ENCODE measurements at regions not wholly inside any gene's neighbourhood (a gene's known extent, or its start where the extent isn't known, plus 50 kb on each side); places are given as distances from the start of the nearest gene placed in this dataset.

GRCh38 chr2:128489526-128490273, 171.0 kb upstream of the HS6ST1 start:
- Histone ChIP-seq H3K79me2 (ENCODE audit: low read length) (no peaks in the 10 kb centered on the region), H3K4me3 (ENCODE audit: low read length) (no peak overlapping the region), H3K27ac (ENCODE audit: low read length) (no peak overlapping the region), H3K27me3 (ENCODE audit: low read length) (no peaks in the 10 kb centered on the region), H3K9me3 (ENCODE audit: low read length) (no peaks in the 10 kb centered on the region), H3K4me2 (ENCODE audit: low read depth, low read length, poor library complexity, severe bottlenecking) (no peak overlapping the region), H3K36me3 (ENCODE audit: insufficient read depth, low read length) (no peaks in the 10 kb centered on the region), H4K20me1 (ENCODE audit: insufficient read depth, low read depth, low read length) (no peaks in the 10 kb centered on the region), H3K9me2 (replicated peaks; ENCODE audit: insufficient read depth, low read length) (no peaks in the 10 kb centered on the region), H3K9ac (ENCODE audit: low read length) (no peak overlapping the region), H3K4me1 (ENCODE audit: low read length) (no peaks in the 10 kb centered on the region), H2AFZ (ENCODE audit: low read length) (no peak overlapping the region)
- DNase-seq = no peak

GRCh38 chr2:128490321-128490720, 171.7 kb upstream of the HS6ST1 start:
- no peaks in the 10 kb centered on the region for H3K9me3 ChIP-seq (ENCODE audit: low read length)
- H3K36me3 ChIP-seq (ENCODE audit: insufficient read depth, low read length) = no peaks in the 10 kb centered on the region
- no peaks in the 10 kb centered on the region for H3K79me2 ChIP-seq (ENCODE audit: low read length)
- no peak for DNase-seq
- H3K27me3 ChIP-seq (ENCODE audit: low read length) = no peaks in the 10 kb centered on the region
- no peak overlapping the region for H3K9ac ChIP-seq (ENCODE audit: low read length)
- H3K4me2 ChIP-seq (ENCODE audit: low read depth, low read length, poor library complexity, severe bottlenecking) = no peak overlapping the region
- no peaks in the 10 kb centered on the region for H4K20me1 ChIP-seq (ENCODE audit: insufficient read depth, low read depth, low read length)
- no peak overlapping the region for H3K4me3 ChIP-seq (ENCODE audit: low read length)
- H3K4me1 ChIP-seq (ENCODE audit: low read length) = no peaks in the 10 kb centered on the region
- H3K27ac ChIP-seq (ENCODE audit: low read length) = no peak overlapping the region
- H2AFZ ChIP-seq (ENCODE audit: low read length) = no peak overlapping the region
- H3K9me2 ChIP-seq (replicated peaks; ENCODE audit: insufficient read depth, low read length) = no peaks in the 10 kb centered on the region

DNA sequence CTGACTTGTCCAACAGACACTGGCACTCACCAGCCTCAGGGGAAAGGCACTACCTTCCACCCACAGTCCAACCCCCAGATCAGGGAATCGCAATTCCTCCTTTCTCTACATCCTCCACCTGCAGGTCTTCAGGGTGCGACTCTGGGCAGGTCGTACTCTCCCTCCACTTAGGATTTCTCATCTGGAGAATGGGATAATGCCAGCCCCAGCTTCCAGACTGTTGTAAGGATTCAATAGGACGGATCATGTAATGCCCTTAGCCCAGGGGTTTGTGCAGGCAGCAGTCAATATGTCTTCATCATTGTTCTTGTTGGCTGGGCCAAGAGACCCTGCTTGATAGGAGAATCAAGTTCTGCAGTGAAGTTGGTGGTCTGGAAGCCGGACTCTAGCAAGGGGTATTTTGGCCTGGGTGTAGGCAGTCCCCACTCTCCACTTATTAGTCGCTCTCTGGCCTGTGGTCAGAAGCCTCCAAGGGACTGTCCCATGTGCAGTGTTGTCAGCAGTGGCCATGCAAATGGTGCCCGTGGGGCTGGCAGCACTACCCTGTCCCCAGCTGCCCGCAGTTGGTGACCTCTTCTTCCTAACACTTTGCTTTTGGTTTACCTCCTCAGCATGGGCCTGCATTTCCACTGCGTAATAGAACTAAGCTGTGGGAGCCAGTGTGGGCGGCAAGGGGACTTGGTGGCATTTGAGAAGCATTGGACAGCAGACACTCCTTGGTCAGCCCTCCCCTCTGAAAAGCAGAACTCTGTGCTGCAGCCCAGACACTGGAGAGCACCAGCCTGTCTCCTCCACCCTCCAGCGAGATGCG, 172.4 kb upstream of the HS6ST1 start:
- Histone ChIP-seq H3K4me2 (ENCODE audit: low read depth, low read length, poor library complexity, severe bottlenecking) (no peak overlapping the region), H3K27me3 (ENCODE audit: low read length) (no peaks in the 10 kb centered on the region), H3K79me2 (ENCODE audit: low read length) (no peaks in the 10 kb centered on the region), H3K9me3 (ENCODE audit: low read length) (no peaks in the 10 kb centered on the region), H3K4me3 (ENCODE audit: low read length) (no peak overlapping the region), H3K9ac (ENCODE audit: low read length) (no peak overlapping the region), H3K36me3 (ENCODE audit: insufficient read depth, low read length) (no peaks in the 10 kb centered on the region), H3K9me2 (replicated peaks; ENCODE audit: insufficient read depth, low read length) (no peaks in the 10 kb centered on the region), H2AFZ (ENCODE audit: low read length) (no peak overlapping the region), H3K27ac (ENCODE audit: low read length) (no peak overlapping the region), H3K4me1 (ENCODE audit: low read length) (no peaks in the 10 kb centered on the region), H4K20me1 (ENCODE audit: insufficient read depth, low read depth, low read length) (no peaks in the 10 kb centered on the region)
- DNase-seq = no peak

GRCh38 chr2:128491692-128492244, 173.1 kb upstream of the HS6ST1 start:
- Histone ChIP-seq H3K36me3 (ENCODE audit: insufficient read depth, low read length) (no peaks in the 10 kb centered on the region), H3K4me2 (ENCODE audit: low read depth, low read length, poor library complexity, severe bottlenecking) (no peak overlapping the region), H4K20me1 (ENCODE audit: insufficient read depth, low read depth, low read length) (no peaks in the 10 kb centered on the region), H3K4me1 (ENCODE audit: low read length) (no peaks in the 10 kb centered on the region), H3K9ac (ENCODE audit: low read length) (no peak overlapping the region), H3K9me2 (replicated peaks; ENCODE audit: insufficient read depth, low read length) (no peaks in the 10 kb centered on the region), H3K9me3 (ENCODE audit: low read length) (no peaks in the 10 kb centered on the region), H3K27ac (ENCODE audit: low read length) (no peak overlapping the region), H3K27me3 (ENCODE audit: low read length) (no peaks in the 10 kb centered on the region), H3K4me3 (ENCODE audit: low read length) (no peak overlapping the region), H2AFZ (ENCODE audit: low read length) (no peak overlapping the region), H3K79me2 (ENCODE audit: low read length) (no peaks in the 10 kb centered on the region)
- DNase-seq = no peak

GRCh38 chr2:128492966-128493811, 174.5 kb upstream of the HS6ST1 start:
- Histone ChIP-seq H3K4me2 (ENCODE audit: low read depth, low read length, poor library complexity, severe bottlenecking) (no peak overlapping the region), H3K9me2 (replicated peaks; ENCODE audit: insufficient read depth, low read length) (no peaks in the 10 kb centered on the region), H3K4me3 (ENCODE audit: low read length) (no peak overlapping the region), H3K4me1 (ENCODE audit: low read length) (no peaks in the 10 kb centered on the region), H4K20me1 (ENCODE audit: insufficient read depth, low read depth, low read length) (no peaks in the 10 kb centered on the region), H2AFZ (ENCODE audit: low read length) (no peak overlapping the region), H3K9ac (ENCODE audit: low read length) (no peak overlapping the region), H3K9me3 (ENCODE audit: low read length) (no peaks in the 10 kb centered on the region), H3K36me3 (ENCODE audit: insufficient read depth, low read length) (no peaks in the 10 kb centered on the region), H3K27me3 (ENCODE audit: low read length) (no peaks in the 10 kb centered on the region), H3K79me2 (ENCODE audit: low read length) (no peaks in the 10 kb centered on the region), H3K27ac (ENCODE audit: low read length) (no peak overlapping the region)
- no peak for DNase-seq

DNA sequence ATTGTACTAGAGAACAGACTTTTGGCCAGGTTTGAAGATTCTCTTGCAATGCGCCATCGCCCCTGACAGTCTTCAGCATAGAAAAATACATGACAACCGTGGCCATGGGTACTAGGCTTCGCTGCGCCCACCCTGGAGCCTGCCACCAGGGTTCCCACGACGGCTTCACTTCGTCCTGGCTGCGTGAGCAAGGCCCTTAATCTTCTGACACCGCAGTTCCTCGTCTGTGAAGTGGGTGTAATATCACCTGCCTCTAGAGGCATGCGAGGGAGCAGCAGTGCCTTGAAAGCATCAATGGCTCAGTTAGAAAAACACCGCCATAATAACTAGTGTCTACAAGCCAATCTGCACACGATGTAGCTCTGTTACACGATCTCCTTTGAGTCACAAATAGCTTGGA, 175.2 kb upstream of the HS6ST1 start:
- Histone ChIP-seq H3K4me2 (ENCODE audit: low read depth, low read length, poor library complexity, severe bottlenecking) (no peak overlapping the region), H2AFZ (ENCODE audit: low read length) (no peak overlapping the region), H3K4me3 (ENCODE audit: low read length) (no peak overlapping the region), H3K27me3 (ENCODE audit: low read length) (no peaks in the 10 kb centered on the region), H3K27ac (ENCODE audit: low read length) (no peak overlapping the region), H3K9ac (ENCODE audit: low read length) (no peak overlapping the region), H3K36me3 (ENCODE audit: insufficient read depth, low read length) (no peaks in the 10 kb centered on the region), H3K9me3 (ENCODE audit: low read length) (no peaks in the 10 kb centered on the region), H3K9me2 (replicated peaks; ENCODE audit: insufficient read depth, low read length) (no peaks in the 10 kb centered on the region), H3K4me1 (ENCODE audit: low read length) (no peaks in the 10 kb centered on the region), H4K20me1 (ENCODE audit: insufficient read depth, low read depth, low read length) (no peaks in the 10 kb centered on the region), H3K79me2 (ENCODE audit: low read length) (no peaks in the 10 kb centered on the region)
- no peak for DNase-seq

GRCh38 chr2:128494307-128494639, 175.6 kb upstream of the HS6ST1 start:
- no peaks in the 10 kb centered on the region for H4K20me1 ChIP-seq (ENCODE audit: insufficient read depth, low read depth, low read length)
- no peaks in the 10 kb centered on the region for H3K9me3 ChIP-seq (ENCODE audit: low read length)
- H3K27ac ChIP-seq (ENCODE audit: low read length) = no peak overlapping the region
- H3K79me2 ChIP-seq (ENCODE audit: low read length) = no peaks in the 10 kb centered on the region
- H3K4me3 ChIP-seq (ENCODE audit: low read length) = no peak overlapping the region
- no peak overlapping the region for H3K9ac ChIP-seq (ENCODE audit: low read length)
- H3K9me2 ChIP-seq (replicated peaks; ENCODE audit: insufficient read depth, low read length) = no peaks in the 10 kb centered on the region
- no peaks in the 10 kb centered on the region for H3K36me3 ChIP-seq (ENCODE audit: insufficient read depth, low read length)
- no peak for DNase-seq
- no peak overlapping the region for H2AFZ ChIP-seq (ENCODE audit: low read length)
- no peaks in the 10 kb centered on the region for H3K4me1 ChIP-seq (ENCODE audit: low read length)
- no peak overlapping the region for H3K4me2 ChIP-seq (ENCODE audit: low read depth, low read length, poor library complexity, severe bottlenecking)
- no peaks in the 10 kb centered on the region for H3K27me3 ChIP-seq (ENCODE audit: low read length)
